ENCODE measurements at regions not wholly inside any gene's neighbourhood (a gene's known extent, or its start where the extent isn't known, plus 50 kb on each side); places are given as distances from the start of the nearest gene placed in this dataset.

GRCh38 chr5:1962619-1963355, 80.1 kb upstream of the IRX4 start (continued):
- no peak for TF ChIP-seq CTCF (IDR thresholded peaks at IDR 0.05 in 2 of 3, conservative IDR thresholded peaks at IDR 0.05 in 1 of 3; ENCODE audit: borderline replicate concordance in 1 of 3, insufficient read depth in 1 of 3, low read depth in 2 of 3, low read length in 2 of 3)

DNA sequence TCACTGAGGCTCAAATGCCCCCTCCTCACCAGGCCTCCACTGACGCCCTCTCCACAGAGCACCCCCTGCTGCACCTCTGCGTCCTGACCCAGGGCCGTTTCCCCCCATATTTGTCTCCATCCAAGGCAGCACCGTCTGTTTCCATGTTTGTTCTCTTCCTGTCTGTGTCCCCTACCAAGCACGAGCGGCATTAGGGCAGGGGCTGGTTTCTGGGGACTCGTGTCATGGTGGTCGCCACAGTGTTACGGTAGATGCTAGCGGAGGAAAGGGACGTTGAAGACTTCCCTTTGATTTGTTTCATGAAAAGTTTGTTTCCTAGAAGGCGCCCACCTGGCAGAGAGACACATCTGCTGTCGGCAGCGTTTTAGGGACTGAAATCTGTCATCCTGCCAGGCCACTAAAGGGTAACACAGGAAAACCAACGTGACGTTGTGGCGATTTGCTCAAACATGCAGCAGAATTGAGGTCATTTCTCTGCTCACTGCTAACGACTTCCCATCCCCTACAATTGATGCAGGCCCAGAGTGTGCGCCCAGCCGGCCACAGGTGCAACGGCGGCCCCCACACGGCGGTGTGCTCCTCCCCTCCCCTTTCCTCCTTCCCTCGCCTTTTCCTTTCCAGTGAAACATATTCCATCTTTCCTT, 79.3 kb upstream of the IRX4 start:
- no peak overlapping the region for H3K4me2 ChIP-seq (ENCODE audit: low read length)
- no peaks in the 10 kb centered on the region for H3K9me3 ChIP-seq (ENCODE audit: control insufficient read depth in 1 of 2, insufficient read depth in 1 of 2, low read depth in 1 of 2, low read length in 2 of 2)
- intact Hi-C loops (cut with micrococcal nuclease) = no loop called here
- H4K20me1 ChIP-seq (ENCODE audit: insufficient read depth) = no peaks in the 10 kb centered on the region
- ChIA-PET RAD21 (ENCODE audit: low non-redundant PET in 1 of 2, low total read pairs in 2 of 2, uncharacterized antibody in 2 of 2, unreplicated experiment in 2 of 2) (no interaction called here), POLR2A (no interaction called here), CTCF (no interaction called here)
- no peak overlapping the region for H3K4me3 ChIP-seq (replicated peaks in 1 of 2; ENCODE audit: low read depth in 1 of 2, low read length in 2 of 2)
- H2AFZ ChIP-seq (ENCODE audit: low read depth, low read length, poor library complexity, severe bottlenecking) = no peak overlapping the region
- H3K79me2 ChIP-seq (ENCODE audit: insufficient read depth, low read length) = no peaks in the 10 kb centered on the region
- no peak for DNase-seq (ENCODE audit: low read depth, low spot score)
- H3K9ac ChIP-seq (ENCODE audit: low read length) = no peak overlapping the region
- no peak for ATAC-seq
- no peaks in the 10 kb centered on the region for H3K9me2 ChIP-seq (ENCODE audit: insufficient read depth)
- H3K36me3 ChIP-seq (ENCODE audit: control insufficient read depth in 1 of 2, insufficient read depth in 2 of 2, low read length in 2 of 2) = no peaks in the 10 kb centered on the region
- no peaks in the 10 kb centered on the region for H3K4me1 ChIP-seq (ENCODE audit: control insufficient read depth in 1 of 2, insufficient read depth in 2 of 2, low read length in 2 of 2)
- BruUV-seq (replicated peaks) = no TSS peak
- no peak overlapping the region for H3K27ac ChIP-seq (ENCODE audit: low read depth, low read length)
- H3K27me3 ChIP-seq (ENCODE audit: insufficient read depth, low read length) = peaks cover 35% of the 10 kb centered on the region
- no peak for TF ChIP-seq ELF1 (IDR thresholded peaks at IDR 0.05; ENCODE audit: borderline replicate concordance, low read depth)
- TF ChIP-seq EZH2 (IDR thresholded peaks at IDR 0.05) = no peak
- TF ChIP-seq JUND (IDR thresholded peaks at IDR 0.05) = no peak
- no peak for TF ChIP-seq POLR2A (IDR thresholded peaks at IDR 0.05; ENCODE audit: borderline replicate concordance, extremely low read depth, insufficient read depth, insufficient read length)
- TF ChIP-seq, protein P1, sequence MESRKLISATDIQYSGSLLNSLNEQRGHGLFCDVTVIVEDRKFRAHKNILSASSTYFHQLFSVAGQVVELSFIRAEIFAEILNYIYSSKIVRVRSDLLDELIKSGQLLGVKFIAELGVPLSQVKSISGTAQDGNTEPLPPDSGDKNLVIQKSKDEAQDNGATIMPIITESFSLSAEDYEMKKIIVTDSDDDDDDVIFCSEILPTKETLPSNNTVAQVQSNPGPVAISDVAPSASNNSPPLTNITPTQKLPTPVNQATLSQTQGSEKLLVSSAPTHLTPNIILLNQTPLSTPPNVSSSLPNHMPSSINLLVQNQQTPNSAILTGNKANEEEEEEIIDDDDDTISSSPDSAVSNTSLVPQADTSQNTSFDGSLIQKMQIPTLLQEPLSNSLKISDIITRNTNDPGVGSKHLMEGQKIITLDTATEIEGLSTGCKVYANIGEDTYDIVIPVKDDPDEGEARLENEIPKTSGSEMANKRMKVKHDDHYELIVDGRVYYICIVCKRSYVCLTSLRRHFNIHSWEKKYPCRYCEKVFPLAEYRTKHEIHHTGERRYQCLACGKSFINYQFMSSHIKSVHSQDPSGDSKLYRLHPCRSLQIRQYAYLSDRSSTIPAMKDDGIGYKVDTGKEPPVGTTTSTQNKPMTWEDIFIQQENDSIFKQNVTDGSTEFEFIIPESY (IDR thresholded peaks at IDR 0.05; ENCODE audit: extremely low read depth, insufficient replicate concordance, low read length) = no peak
- TF ChIP-seq MAX (IDR thresholded peaks at IDR 0.05) = no peak
- TF ChIP-seq REST (IDR thresholded peaks at IDR 0.05; ENCODE audit: low read depth) = no peak

Measured in HCT116 (cell line).